T-helper 17 cell (primary cell): ENCODE measurements at regions not wholly inside any gene's neighbourhood (a gene's known extent, or its start where the extent isn't known, plus 50 kb on each side); places are given as distances from the start of the nearest gene placed in this dataset.

ENCODE experiments used
- ATAC-seq: fragments of 150-1000 bp; cut with Tn5 transposase; 2 replicates; pipeline ENCODE4 v1.10.0; 2021; ENCODE audit warnings: mild to moderate bottlenecking, moderate library complexity
- DNase-seq, 3 donors: peaks; one replicate each; pipeline versions ENCODE4 v3.0.0 to v3.0.0-alpha.2; 2020 to 2021
- H3K9me3 ChIP-seq: one replicate; pipeline ENCODE4 v1.7.0; 2013; ENCODE audit warnings: low read length, mild to moderate bottlenecking; ENCODE audit not compliant: control insufficient read depth, poor library complexity, severe bottlenecking
- H3K27ac Mint-ChIP-seq: one replicate; pipeline ENCODE4 v1.8.0; 2022; ENCODE audit warnings: mild to moderate bottlenecking, moderate library complexity, mixed read lengths
- H3K27me3 Mint-ChIP-seq: one replicate; pipeline ENCODE4 v1.8.0; 2022; ENCODE audit warnings: mixed read lengths
- H3K36me3 Mint-ChIP-seq: one replicate; pipeline ENCODE4 v1.8.0; 2022; ENCODE audit warnings: low read depth, mixed read lengths
- H3K4me1 Mint-ChIP-seq: one replicate; pipeline ENCODE4 v1.8.0; 2022; ENCODE audit warnings: mild to moderate bottlenecking, mixed read lengths
- H3K4me3 Mint-ChIP-seq: one replicate; pipeline ENCODE4 v1.8.0; 2022; ENCODE audit warnings: mild to moderate bottlenecking, moderate library complexity, mixed read lengths

DNA sequence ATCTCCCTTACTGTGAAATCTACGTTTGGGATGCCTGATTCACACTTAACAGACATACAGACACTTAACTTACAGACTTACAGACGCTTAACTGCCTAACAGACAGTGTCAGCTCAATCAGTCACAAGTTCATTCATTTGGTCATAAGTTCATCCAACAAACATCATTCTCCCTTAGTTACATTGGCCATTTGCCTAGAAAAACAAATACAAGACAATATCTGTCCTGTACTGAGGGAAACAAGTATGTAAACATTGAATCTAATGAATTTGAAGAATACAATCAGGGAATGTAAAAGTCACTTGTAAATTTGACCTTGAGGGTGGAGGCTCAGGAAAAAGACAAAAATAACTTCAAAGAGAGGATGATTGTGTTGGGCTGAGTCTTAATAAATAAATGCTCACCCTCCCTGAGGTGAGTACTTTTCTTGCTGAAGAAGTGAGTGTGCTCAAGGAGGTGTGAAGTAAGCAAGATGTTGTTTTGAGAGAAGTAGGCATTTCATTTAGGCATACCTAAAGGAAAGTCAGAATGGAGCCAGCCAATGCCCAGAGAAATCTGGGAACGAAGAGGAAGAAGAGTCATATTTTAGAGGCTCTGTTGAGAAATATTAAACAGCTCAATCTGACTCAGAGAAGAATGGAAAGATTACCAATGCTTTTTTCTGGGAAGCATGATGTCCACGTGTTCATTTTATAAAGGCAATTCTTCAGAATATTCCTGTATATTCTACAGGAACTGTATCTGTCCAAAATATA lies 958.4 kb upstream of the SLC10A2 start:
- Mint-ChIP-seq H3K4me3 (no peak overlapping the region), H3K4me1 (no peaks in the 10 kb centered on the region), H3K27ac (no peak overlapping the region), H3K27me3 (no peaks in the 10 kb centered on the region), H3K36me3 (no peaks in the 10 kb centered on the region)
- H3K9me3 ChIP-seq = no peaks in the 10 kb centered on the region
- ATAC-seq (no peak), DNase-seq (no peak)

DNA sequence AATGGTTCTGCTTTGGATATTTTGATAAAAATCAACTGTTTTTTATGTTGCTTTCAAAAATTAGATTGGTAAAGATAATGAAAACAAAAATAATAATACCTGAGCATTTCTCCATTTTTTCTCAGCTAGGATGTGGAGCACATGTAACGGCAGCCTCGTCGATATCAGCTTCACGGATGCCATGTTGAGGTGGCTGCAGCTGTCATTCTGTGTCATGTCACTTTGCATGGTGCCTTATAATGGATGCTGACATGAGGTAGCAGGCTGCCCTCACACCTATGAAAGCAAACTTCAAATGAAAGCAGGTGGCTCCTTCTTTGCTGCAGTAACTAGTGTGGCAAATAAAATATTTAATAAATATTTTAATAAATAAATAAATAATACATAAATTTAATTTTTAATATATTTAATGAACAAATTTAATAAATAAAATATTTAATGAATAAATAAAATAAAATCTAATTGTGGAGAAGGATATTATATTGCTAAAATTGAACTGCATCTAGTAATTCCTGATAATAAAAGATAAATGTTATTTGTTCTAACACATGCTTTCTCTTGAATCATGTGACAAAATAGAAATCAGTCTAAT lies 955.7 kb upstream of the SLC10A2 start:
- H3K36me3 Mint-ChIP-seq = no peaks in the 10 kb centered on the region
- no peak overlapping the region for H3K4me3 Mint-ChIP-seq
- H3K27ac Mint-ChIP-seq = no peak overlapping the region
- no peak for DNase-seq
- no peaks in the 10 kb centered on the region for H3K27me3 Mint-ChIP-seq
- H3K4me1 Mint-ChIP-seq = no peaks in the 10 kb centered on the region
- no peak for ATAC-seq
- H3K9me3 ChIP-seq = no peaks in the 10 kb centered on the region

DNA sequence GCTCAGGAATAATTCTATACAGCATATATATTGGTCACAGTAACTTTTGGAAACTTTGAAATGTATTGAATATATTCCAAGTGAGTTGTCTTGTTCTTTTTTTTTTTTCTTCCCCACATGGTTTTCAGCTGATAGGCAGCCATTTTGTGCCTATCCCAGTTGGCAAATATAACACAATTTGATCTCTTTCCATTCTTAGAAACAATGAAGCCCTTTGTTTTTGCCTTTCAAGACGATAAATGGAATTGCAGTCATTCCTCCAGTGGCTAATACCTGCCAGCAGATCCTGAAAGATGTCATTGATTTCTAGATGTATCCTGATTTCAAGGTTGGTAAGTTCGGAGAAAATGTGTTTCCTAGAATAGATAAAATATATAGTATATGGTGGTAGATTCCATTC lies 951.1 kb upstream of the SLC10A2 start:
- Mint-ChIP-seq H3K36me3 (no peaks in the 10 kb centered on the region), H3K4me3 (no peak overlapping the region), H3K27me3 (no peaks in the 10 kb centered on the region), H3K27ac (no peak overlapping the region), H3K4me1 (no peaks in the 10 kb centered on the region)
- ATAC-seq = no peak
- no peaks in the 10 kb centered on the region for H3K9me3 ChIP-seq
- DNase-seq = no peak

DNA sequence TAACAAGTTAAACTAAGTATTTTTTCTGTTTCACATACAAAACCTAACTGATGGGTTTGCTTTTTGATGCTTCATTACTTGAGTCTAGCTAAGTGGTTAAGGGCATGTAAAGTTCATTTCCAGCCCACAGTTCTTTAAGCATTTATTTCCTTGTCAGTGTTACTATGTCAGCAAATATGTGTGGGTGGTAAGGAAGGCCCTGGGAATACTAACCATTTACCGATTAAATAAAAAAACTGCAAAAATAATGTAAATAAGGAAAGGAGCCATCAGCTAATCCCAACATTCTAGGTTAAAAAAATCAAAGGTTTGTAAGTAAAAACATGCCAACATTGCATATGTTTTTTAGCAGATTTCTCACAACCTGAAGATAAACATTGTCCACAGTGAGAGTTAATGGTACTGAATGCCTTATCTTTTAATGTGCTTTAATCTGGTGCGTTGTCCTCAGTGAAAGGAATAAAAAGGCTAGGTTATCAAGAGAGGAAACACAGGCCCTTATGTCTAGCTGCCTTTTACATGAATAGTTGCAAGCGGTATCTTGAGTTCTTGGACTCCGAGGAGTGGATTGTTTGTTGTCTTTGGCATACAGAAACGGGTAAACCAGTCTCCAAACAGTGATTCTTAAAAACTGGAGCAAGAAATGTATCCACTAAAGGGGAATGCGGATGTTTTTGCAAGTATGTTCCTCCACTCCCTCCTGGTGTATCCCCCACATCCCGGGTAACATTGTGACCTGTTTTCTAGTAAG lies 949.6 kb upstream of the SLC10A2 start:
- H3K4me3 Mint-ChIP-seq = no peak overlapping the region
- H3K9me3 ChIP-seq = no peaks in the 10 kb centered on the region
- ATAC-seq (no peak), DNase-seq (no peak)
- no peak overlapping the region for H3K27ac Mint-ChIP-seq
- H3K27me3 Mint-ChIP-seq = no peaks in the 10 kb centered on the region
- H3K36me3 Mint-ChIP-seq = no peaks in the 10 kb centered on the region
- H3K4me1 Mint-ChIP-seq = no peaks in the 10 kb centered on the region

- Mint-ChIP-seq H3K27me3 (no peaks in the 10 kb centered on the region), H3K4me3 (no peak overlapping the region), H3K36me3 (no peaks in the 10 kb centered on the region), H3K27ac (no peak overlapping the region), H3K4me1 (no peaks in the 10 kb centered on the region)
- H3K9me3 ChIP-seq = no peaks in the 10 kb centered on the region
- DNase-seq (no peak), ATAC-seq (no peak)
Measured at GRCh38 chr13:104014803-104015645, 948.8 kb upstream of the SLC10A2 start.

DNA sequence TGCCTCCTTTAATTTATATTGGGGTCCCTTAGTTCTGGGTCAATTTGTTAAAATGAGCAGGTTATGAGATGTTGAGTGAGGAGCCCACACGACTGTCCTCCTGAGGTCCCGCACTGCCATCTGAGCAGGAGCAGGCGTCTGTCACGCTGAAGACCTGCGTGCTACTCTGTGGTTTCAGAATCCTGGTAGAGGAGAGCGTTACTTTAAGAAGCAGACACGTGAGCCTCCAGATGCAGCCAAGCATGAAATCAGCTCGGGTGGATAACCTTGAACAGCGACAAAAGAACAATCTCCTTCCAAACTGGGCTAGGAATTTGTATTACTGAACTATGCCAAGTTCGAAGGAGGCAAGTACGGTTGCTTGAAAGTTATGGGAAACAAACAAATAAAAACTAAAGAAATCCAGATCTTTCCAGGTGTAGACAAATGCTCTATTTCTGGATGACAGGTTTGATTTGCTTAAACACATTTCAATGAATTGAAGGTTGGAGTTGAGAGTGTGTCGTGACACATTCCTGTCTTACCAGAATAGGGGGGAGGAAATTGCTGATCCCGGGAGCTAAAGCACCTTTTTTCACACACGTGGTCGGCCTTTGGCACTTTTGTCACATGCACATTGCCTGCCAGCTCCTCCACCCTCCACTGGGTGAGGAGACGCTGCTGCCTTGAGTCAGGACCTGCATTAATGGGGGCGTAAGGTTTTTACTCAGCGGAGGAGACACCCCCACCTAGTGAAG lies 945.5 kb upstream of the SLC10A2 start:
- H3K27me3 Mint-ChIP-seq = no peaks in the 10 kb centered on the region
- ATAC-seq (no peak), DNase-seq (no peak)
- no peak overlapping the region for H3K27ac Mint-ChIP-seq
- H3K9me3 ChIP-seq = no peaks in the 10 kb centered on the region
- H3K4me1 Mint-ChIP-seq = no peaks in the 10 kb centered on the region
- no peak overlapping the region for H3K4me3 Mint-ChIP-seq
- no peaks in the 10 kb centered on the region for H3K36me3 Mint-ChIP-seq

DNA sequence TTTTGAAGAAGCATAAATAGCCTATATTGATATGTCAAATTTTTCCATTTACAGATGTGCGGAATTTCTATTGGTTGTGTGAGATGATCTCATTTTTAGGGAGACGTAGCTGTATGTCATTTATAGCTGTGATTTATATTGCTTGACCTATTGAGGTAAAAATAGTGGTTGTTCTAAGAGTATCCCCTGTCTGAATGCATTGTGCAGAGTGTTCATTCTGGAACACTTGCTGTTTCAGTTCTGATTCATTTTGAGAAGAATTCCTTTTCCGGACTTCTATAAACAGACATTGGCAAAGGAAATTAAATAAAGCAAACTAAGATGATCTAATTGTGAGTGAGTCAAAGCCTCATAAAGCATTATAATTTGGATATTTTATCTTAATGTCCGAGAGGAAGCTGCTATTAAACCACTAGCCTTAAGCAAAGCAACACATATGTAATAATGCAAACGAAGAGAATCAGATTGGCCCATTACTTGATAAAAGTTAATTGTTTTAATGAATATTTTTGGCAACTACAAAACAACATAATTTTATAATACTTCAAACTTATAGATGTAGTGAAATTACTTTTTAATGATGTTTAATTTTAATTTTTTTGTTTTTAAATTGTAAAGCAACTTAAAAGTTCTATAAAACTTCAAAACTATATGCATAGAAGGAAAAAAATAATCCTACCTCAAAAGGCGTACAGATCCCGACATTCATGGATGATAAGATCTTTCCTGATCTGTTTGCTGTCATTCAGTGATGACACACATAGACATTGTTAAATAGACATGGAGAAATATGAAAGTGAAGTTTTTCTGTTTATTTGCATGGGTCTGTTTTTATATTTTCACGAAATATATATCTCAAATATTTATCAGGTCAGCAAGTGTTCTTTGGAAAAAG lies 942.6 kb upstream of the SLC10A2 start:
- H3K36me3 Mint-ChIP-seq = no peaks in the 10 kb centered on the region
- no peak for ATAC-seq
- H3K27me3 Mint-ChIP-seq = no peaks in the 10 kb centered on the region
- no peaks in the 10 kb centered on the region for H3K4me1 Mint-ChIP-seq
- no peak overlapping the region for H3K27ac Mint-ChIP-seq
- H3K4me3 Mint-ChIP-seq = no peak overlapping the region
- DNase-seq = no peak
- H3K9me3 ChIP-seq = no peaks in the 10 kb centered on the region

- no peak for DNase-seq
- Mint-ChIP-seq H3K27ac (no peak overlapping the region), H3K4me3 (no peak overlapping the region), H3K36me3 (no peaks in the 10 kb centered on the region), H3K4me1 (no peaks in the 10 kb centered on the region), H3K27me3 (no peaks in the 10 kb centered on the region)
- no peaks in the 10 kb centered on the region for H3K9me3 ChIP-seq
- ATAC-seq = no peak
Measured at GRCh38 chr13:104008075-104008474, 941.9 kb upstream of the SLC10A2 start.

GRCh38 chr13:104006625-104007075 lies 940.4 kb upstream of the SLC10A2 start:
- ATAC-seq (no peak), DNase-seq (no peak)
- H3K4me1 Mint-ChIP-seq = no peaks in the 10 kb centered on the region
- no peaks in the 10 kb centered on the region for H3K27me3 Mint-ChIP-seq
- H3K36me3 Mint-ChIP-seq = no peaks in the 10 kb centered on the region
- H3K27ac Mint-ChIP-seq = no peak overlapping the region
- H3K4me3 Mint-ChIP-seq = no peak overlapping the region
- H3K9me3 ChIP-seq = no peaks in the 10 kb centered on the region

- Mint-ChIP-seq H3K27ac (no peak overlapping the region), H3K4me3 (no peak overlapping the region), H3K27me3 (no peaks in the 10 kb centered on the region), H3K4me1 (no peaks in the 10 kb centered on the region), H3K36me3 (no peaks in the 10 kb centered on the region)
- no peaks in the 10 kb centered on the region for H3K9me3 ChIP-seq
- ATAC-seq (no peak), DNase-seq (no peak)
Measured at GRCh38 chr13:104004572-104004971, 938.4 kb upstream of the SLC10A2 start.

DNA sequence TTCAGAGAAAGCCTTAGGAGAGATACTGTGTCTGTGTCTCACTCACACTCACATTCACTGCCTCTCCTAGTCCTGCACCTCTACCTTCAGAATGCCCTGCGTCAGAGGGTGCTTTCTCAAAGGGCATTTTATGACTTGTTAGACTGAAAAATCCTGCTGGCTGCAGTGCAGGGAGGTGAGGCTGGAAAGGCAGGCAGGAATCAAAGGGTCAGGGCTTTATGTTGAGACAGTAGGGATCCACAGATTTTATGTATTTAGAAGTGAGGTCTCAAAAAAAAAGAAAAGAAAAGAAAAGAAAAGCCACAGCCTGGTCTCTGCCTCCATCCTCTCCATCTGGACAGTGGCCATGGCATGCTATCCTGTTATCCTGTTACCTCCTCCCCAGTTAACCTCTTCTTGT lies 936.0 kb upstream of the SLC10A2 start:
- ATAC-seq (no peak), DNase-seq (no peak)
- Mint-ChIP-seq H3K27me3 (no peaks in the 10 kb centered on the region), H3K27ac (no peak overlapping the region), H3K4me3 (no peak overlapping the region), H3K36me3 (no peaks in the 10 kb centered on the region), H3K4me1 (no peaks in the 10 kb centered on the region)
- no peaks in the 10 kb centered on the region for H3K9me3 ChIP-seq

GRCh38 chr13:104001766-104002165 lies 935.5 kb upstream of the SLC10A2 start:
- DNase-seq (no peak), ATAC-seq (no peak)
- H3K9me3 ChIP-seq = no peaks in the 10 kb centered on the region
- H3K36me3 Mint-ChIP-seq = no peaks in the 10 kb centered on the region
- H3K27ac Mint-ChIP-seq = no peak overlapping the region
- no peak overlapping the region for H3K4me3 Mint-ChIP-seq
- H3K27me3 Mint-ChIP-seq = no peaks in the 10 kb centered on the region
- H3K4me1 Mint-ChIP-seq = no peaks in the 10 kb centered on the region
